SIG-M5 (cell line): ENCODE measurements at regions not wholly inside any gene's neighbourhood (a gene's known extent, or its start where the extent isn't known, plus 50 kb on each side); places are given as distances from the start of the nearest gene placed in this dataset.
"Not testable (repeated sequence)": the region's sequence is repeated elsewhere in the genome, so short reads cannot be mapped to it uniquely, and the experiment has no call there.

Source experiments
- DNase-seq: peaks from one replicate; lab custom pipeline; 2025; lab: John Stamatoyannopoulos, UW

DNA sequence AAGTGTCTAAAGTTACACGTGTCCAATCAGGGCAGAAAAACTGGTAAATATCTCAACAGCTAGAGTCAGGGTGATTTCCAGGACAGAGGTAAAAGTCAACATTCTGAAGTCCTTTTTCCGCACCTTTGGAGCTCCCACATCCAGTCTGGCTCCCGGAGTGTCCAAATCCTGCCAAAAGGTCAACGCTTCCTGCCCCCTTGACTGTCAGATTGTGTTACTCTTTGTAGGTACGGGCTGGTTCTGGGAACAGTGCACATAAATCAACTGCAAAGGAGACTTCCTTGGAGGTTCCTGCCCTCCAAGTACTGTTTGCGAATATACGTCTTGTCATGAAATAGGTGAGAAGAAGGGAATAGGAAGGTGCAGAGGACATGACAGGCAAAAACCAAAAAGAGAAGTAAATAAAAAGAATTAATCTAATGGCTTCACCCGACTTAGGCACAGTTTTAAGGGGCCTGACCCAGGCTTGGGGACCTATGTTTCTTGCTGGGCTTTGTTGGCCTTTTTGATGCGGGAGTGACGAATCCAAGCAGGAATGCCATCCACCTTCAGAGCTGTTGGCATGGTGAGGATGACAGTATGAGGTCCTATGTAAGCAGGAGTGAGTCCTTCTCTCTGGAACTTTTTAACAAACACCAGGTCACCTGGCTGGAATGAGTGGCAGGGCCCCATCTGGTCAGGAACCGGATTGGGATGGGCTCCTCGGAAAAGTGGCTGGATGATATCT, 155.4 kb downstream of the TRIM27 start:
- DNase-seq, result no peak

DNA sequence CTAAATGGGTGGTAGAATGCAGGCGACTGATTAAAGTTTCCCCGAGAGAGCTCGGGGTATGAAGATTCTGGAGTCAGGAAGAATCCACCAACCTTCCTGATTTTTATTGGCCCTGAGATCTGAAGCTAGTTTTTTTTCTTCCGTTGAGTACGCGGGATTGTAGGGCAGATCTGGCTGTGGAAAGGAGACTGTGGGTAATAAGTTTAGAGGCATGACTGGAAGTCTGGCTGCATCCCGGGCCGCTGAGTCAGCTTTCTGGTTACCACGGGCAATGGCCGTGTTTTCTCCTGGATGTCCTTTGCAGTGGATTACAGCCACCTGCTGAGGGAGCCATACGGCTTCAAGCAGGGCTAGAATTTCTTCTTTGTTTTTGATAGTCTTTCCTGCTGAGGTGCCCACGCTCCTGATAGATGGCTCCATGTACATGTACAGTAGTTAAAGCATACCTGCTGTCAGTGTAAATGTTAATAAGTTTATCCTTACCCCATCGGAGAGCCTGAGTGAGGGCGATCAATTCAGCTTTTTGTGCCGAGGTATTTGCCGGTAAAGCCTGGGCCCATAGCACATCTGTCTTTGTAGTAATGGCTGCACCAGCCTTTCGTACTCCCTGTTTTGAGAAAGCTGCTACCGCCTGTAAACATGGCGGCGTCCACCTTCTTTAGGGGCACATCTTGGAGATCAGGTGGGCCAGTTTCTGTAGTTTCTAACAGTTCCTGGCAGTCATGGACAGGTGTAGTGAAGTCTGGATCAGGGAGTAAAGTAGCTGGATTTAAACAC, 154.0 kb downstream of the TRIM27 start:
- no peak for DNase-seq

DNA sequence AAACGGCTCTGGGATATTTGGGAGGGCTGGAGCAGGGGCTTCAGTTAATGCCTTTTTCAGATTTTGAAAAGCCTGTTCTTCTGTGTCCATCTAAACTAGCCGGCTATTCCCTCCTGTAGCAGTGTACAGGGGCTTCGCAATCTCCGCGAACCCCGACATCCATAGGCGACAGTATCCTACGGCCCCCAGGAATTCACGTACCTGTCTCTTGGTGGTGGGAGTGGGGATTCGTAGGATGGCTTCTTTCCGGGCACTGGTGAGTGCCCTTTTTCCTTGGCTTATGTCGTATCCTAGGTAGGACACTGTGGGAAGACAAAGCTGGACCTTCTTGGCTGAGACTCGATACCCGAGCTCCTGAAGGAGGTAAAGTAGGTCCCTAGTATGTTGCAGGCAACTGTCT, 153.1 kb downstream of the TRIM27 start:
- DNase-seq, result no peak

DNA sequence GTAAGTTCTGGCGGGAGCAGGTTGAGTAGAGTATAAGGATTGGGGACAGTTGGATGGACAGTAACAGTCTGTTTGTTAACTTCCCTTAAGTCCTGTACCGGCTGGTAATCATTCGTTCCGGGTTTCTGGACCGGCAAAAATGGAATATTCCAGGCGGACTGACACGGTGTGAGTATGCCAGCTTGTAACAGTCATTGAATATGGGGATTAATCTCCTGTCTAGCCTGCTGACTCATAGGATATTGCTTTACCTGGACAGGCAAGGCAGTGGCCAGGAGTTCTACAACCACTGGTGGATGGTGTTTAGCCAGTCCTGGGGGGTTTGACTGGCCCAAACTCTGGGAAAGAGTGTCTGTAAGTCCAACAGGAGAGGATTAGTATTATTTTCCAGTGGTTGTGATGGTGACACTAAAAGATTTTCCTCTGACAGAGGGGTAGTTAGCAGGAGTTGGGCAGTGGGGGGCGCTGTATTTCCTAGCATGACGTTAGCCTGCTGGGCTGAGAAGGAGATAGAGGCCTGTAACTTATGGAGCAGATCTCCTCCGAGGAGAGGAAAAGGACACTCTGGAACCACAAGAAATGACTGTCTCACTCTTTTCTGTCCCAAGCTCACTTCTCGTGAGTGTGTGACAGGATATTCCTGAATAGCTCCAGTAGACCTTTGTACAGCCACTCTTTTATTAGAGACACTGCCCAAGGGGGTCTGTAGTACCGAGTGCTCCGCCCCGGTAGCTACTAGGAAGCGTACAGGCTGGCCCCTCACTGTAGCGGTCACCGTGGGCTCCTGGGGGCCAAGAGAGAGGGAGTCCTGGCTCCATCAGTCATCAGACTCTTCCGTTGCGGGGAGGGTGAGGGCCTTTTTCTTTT, 152.2 kb downstream of the TRIM27 start:
- no peak for DNase-seq

DNA sequence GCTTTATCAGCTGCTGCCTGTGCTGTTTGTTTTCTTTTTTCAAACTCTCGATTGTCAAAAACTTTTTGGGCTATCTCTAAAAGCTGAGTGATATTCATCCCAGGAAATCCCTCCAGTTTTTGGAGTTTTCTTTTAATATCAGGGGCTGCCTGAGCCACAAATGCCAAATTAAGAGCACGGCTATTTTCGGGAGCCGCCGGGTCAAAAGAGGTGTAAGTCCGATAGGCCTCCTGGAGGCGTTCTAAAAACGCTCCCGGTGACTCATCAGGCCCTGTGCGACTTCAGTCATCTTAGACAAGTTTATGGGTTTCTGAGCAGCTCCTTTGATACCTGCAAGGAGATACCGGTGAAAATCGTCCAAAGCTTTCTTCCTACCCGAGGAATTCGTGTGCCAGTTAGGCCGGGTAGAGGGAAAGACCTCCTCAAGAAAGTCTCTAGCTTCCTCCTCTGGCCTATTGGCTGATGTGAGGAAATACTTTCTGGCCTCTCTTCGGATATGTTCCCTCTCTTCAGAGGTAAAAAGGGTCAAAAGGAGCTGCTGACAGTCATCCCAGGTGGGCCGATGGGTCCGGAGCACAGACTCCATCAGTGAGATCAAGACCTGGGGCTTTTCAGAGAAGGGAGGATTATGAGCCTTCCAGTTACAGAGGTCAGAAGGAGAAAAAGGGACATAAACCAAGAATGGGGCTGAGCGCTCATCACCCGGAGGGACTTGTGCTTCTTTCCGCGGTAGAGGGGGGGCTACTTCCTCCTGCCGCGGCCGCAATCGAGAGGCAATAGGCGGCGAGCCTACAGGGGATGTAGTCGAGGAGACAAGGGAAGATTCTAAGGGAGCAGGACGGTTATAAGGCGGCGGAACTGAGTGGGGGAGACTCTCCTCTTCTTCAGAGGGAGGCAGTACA, 151.1 kb downstream of the TRIM27 start:
- no peak for DNase-seq

DNA sequence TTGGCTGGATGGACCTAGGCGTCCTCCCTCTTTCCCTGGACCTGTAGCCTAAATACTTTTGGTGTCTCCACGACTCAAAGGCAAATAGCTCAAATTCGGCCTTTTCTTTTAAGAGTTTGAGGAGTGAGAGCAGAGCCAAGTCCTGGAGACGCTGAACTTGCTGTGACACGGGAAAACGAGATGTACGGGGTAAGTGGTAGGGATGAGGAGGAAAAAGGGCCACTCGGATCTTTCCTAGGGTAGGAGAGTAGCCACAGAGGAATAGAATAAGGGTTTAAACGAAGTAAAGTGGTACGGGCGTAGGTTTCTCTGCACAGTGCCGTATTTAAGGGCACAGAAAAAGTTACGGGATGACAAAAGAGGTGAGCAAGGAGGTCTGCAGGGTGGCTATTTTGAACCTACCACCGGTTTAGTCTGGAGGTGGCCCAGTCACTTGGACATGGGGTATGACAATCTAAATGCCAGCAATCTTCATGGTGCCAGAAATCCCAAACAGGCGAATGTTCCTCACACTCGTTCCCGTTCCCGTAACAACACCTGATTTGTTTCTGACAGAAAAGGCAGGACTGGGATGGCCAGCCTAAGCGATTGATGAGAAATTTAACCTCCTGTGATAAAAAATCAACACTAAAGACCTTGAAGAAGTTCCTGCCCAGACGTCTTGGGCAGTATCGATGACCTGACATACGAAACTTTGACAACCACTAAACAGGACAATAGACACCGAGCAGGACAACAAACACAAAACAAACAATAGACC, 149.3 kb downstream of the TRIM27 start:
- DNase-seq, result no peak

DNA sequence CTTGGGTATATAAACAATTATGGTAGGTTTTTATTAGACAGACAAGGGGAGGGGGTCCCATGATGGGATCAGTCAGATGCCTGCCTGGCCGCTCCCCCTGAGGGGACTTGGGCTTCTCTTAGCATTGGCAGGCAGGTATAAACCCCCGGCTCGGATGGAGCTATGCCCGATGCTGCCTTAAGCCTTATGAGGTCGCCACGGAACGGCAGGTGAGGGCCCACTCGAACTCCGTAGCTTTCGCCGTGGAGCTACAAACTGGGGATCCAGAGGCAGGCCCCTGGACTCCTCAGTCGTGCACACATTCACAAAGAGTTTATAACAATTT, 148.8 kb downstream of the TRIM27 start:
- DNase-seq, result no peak

DNA sequence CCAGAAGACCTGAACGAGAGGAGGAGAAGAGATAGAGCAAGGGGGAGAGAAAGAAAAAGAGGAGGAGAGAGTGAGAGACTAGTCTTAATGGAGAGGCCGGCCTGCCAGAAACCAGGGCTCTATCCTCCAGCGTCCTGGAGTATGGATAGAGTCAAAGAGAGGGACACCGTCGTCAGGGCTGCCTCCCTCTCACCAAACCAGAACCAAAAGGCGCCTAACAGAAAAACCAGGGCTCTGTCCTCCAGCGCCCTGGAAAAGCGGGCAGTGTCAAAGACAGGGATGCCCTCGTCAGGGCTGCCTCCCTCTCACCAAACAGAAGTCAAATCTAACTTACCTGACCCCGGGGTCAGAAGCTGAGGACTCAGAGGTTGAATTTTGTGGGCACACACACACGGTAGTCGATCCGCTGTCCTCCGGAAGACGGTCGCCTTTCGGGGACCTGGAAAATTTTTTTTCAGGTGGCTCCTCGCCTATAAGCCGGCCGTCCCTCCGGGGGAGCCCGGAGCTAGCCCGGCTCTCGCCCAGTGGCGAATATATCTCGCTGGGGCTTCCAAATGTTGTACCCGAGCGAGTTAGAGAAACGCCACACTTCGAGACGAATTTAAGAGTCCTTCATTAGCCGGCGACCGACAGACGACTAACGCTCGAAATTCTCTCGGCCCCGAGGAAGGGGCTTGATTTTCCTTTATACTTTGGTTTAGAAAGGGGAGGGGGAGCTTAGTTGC, 148.2 kb downstream of the TRIM27 start:
- no peak for DNase-seq

DNA sequence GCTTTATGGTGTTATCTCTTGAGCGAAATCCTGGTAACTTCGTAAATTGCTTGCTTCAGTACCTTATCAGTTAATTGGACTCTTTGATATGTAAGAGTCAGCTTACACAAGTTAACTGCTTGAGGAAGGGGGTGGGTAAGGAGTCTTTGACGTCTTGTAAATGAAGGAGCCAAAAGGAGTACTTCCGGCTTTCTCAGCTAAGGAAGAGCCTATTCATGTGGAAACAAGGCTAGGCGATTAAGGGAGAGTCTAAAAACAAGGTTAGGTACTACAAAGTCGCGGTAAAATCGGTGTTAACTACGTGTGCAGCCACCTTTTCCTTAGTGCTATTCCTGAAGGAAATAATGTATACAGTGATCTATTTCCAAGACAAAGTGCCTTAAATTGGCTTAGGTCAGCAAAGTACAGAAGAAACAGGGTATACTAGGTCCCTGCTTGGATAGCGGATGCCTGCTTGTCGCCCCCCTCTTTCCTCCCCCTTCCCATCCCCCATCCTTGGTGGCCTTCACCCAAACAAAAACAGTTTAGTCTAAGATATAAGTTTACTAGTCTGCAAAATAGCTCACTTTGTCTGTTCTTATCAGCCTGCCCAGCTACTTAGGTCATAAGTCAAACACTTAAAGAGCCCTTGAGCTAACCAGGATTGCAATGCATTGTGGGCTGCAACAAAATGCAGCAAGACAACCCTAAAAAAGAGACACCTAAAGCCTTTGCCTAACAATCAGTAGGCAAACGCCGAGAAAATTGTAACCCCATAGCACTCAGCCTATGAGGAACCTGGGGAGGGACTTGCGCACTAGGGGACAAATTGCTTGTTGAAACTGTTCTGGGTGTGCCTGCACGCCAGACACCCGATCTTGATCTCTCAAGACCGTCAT, 147.3 kb downstream of the TRIM27 start:
- no peak for DNase-seq

DNA sequence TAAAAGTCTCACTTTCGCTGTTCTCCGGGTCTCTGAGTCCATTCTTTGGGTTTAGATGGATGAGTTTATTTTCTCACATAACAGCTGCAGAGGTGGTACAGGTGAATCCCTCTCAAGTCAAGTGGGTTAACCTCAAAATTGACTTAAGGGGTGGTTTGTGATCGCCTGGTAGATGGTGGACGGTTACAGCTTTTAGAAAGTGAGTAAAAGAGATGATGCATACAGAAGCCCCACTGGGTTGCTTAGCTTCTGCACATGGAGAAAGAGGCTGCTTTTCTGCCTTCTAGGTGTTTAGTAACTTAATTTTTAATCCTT, 146.7 kb downstream of the TRIM27 start:
- no peak for DNase-seq

DNA sequence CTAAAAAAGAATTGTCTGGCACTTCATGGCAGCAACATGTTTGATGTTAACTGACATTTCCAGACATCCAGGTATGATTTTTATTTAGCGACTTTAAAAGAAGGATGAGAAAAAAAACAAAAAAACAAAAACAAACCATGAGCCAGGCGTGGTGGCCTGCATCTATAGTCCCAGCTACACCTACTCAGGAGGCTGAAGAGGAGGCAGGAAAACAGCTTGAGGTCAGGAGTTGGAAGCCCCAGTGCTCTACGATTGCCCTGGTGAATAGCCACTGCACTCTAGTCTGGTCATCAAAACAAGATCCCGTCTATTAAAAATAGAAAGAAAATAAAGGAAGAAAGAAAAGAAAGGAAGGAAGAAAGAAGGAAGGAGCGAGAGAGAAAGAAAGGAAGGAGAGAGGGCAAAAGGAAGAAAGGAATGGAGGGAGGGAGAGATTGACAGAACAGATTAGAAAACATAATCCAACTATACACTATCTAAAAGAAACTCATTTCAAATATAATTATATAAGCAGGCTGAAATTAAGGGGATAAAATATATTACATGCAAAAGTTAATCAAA, 141.6 kb downstream of the TRIM27 start:
- no peak for DNase-seq

DNA sequence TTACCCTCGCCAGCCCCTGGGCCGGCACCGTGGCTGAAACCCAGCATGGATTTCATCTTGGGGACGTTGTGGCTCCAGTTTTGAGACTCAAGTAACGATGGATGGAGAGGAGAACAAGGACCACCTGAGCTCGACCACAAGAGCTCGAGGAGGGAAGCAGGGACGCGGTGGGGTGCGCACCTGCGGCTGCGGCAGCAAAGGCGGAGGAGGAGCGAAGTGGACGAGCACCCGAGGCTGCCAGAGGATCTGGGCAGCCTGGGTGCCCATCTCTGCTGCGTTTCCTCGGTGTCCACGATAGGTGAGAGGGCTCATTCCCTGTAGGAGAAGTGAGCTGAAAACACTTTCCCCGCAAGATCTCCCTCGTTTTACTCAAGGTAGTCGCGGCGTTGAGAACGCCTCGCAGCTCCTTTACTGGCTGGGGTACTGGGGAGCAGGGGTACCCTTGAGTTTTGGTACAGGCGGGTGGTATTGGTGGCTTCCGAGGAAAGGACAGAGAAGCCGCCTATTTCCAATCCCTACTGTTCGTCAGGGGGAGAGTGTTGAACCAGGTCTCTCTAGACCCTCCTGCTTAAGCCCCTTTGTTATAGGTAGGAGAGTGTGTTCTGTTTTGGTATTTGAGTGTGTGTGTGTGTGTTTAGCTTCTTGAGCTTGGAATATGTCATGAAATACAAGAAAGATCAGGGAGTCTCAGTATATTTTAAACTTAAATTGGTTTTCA, 137.7 kb downstream of the TRIM27 start:
- DNase-seq, result no peak

DNA sequence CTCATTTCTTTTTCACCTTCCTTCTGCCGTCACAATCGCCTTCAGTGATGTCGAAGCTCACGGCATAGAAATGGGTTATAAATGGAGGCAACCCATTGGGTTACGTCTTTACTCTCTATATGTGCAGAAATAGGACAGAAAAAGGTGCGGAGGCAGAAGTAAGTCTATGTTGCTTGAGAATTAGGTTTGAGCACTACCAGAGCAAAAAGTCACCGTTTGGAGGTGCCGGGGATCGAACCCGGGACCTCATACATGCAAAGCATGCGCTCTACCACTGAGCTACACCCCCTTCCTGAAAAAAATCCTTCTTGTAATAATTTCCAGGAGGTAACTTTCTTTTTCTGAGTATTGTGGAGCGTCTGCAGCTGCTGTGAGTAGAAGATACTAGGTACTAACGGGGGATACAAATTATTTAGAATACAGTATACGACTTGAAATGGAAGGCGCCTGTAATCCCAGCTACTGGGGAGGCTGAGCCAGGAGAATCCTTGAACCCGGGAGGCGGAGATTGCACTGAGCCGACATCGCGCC, 134.2 kb downstream of the TRIM27 start:
- DNase-seq, result no peak

DNA sequence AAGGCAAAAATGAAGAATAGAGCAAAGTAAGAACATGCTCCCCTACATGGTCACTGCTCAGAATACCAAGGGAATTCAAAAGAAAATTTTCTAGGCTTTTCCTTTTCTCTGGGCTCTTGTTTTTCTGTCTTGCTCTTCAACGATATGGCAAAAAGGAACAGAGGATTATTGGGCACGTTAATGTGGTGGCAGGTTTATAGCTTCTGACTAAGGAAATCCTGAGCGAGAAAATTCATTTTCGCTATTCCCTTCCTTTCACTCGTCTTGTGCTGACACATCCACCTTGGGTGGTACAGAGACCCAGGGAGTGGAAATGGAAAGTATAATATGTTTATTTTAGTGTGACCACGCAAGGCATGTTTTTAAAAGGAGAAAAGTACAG, 132.8 kb downstream of the TRIM27 start:
- DNase-seq, result no peak

DNA sequence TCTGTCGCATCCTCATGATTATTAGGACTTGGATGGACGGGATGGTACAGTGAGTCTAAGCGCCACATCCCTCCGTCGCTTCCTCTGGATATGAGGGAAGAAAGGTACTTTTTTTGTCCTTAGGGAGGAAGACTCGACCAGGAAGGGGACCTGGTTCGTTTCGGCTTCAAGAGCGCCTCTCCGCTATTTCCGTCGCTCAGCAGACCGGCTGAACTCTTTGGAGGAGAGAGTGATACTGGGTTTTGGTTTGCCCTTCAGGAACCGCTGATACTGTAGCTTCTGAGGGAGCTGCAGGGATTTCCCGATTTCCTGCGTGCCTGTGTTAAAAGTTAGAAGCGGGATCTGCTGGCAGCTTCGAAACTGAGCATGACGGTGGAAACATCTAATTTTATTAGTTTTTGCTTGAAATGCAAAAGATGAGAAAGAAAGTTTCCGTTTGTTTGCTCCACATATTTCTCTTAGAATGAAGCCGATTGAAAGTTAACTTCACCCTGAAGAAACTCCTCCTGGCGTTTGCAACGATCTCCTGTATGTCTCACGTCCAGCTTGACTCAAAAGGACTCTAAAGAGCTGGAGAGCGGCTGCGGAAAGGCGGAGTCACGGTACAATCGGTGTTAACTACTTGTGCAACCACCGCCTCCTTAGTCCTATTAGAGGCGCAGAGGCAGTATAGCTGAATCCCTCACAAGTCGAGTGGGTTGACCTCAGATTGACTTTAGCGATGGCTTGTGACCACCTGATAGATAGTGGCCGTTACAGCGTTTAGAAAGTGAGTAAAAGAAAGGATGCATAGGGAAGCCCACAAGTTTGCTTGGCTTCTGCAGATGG, 129.4 kb downstream of the TRIM27 start:
- peak; percentile 38 for DNase-seq

DNA sequence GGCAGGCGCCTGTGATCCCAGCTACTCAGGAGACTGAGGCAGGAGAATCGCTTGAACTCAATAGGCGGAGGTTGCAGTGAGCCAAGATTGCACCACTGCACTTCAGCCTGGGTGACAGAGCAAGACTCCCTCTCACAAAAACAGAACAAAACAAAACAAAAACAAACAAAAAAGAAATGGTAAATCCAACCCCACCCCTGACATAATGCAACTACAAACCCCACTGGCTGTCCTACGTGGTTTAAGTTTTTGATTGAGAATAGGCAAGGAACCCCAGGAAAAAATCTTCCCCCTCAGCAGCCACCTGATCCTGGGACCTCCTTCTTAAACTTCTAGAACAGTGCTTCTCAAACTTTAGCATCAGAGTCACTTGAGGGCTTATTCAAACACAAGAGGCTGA, 123.1 kb downstream of the TRIM27 start:
- DNase-seq, result not testable (repeated sequence)
